ENCODE measurements at regions not wholly inside any gene's neighbourhood (a gene's known extent, or its start where the extent isn't known, plus 50 kb on each side); places are given as distances from the start of the nearest gene placed in this dataset.
"Not testable (repeated sequence)": the region's sequence is repeated elsewhere in the genome, so short reads cannot be mapped to it uniquely, and the experiment has no call there.

DNA sequence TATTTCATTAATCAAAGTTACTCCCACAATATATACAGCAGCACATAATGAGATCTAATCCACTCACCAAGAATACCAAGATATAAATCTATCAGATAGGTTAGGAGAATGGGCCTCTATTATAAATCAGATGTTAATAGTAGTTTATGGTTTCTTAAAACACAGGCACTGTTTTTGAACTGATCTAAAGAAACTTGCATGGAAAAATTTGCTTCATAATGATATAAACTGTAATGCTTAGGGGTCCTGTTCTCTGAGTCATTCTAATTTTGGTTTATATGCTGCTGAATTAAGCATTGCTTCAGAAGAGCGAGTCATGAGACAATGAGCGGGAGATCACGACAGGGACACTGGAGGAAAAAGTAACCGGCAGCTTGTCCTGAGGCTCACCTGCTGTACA is 113.3 kb upstream of the OTUD4 start:
- DNase-seq, result no peak

DNA sequence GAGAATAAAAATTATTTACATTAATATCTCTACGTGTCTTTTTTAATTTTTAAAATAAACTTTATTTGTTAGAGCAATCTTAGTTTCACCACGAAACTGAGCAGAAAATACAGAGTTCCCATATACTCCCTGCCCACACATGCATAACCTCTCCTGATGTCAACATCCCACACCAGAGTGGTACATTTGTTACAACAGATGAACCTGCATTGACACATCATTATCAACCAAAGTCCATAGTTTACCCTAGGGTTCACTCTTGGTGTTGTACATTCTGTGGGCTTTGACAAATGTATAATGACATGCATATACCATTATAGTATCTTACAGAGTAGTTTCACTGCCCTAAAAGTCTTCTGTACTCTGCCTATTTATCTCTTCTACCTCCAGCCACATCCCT is 110.6 kb upstream of the OTUD4 start:
- DNase-seq, result no peak

DNA sequence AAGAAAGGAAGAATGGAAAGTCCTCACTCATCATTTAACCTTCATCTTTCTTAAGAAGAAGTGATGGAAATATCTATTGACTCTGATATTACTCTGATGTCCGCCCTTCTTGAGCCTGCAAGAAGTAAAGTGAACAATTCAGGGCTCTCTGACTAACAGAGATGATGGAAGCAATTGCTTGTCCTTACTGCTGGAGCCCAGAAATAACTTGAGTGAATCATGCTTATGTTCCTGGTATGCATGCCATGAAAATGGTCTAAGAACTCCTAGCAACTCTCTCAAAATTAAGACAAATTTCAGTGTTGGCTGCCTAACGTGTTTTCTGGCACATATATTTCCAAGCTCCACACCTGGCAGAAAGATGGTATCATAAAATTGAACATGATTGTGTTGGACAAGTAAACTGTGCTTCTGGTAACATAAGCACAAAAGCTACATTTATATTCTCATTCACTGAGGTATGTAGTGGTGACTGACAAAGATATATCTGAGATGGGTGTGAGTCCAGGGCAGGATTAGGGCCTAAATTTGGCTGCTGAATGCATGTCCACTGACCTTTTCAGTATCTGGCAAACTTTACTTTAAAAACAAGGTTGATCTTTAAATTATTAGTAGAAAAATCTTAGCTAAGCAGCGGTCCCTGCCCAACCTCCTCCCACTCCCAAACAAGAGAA is 109.2 kb upstream of the OTUD4 start:
- no peak for DNase-seq

DNA sequence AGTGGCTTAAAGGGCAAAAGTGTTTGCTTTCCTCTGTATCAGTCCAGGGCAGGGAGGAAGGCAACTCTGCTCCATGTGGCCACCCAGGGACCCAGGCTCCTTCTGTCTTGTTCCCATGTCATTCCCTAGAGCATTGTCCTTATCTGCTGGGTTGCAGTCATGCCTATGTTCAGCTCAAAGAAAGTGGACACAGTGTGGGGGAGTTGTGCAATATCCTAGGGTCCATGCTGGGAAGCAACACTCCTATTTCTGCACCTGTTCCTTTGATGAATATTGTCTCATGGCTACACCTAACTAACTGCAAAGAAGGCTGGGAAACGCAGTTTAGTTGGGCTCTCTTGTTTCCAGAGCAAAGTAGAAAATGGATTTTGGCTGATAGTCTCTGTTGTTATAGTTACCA is 107.0 kb upstream of the OTUD4 start:
- peak; percentile 8 for DNase-seq

DNA sequence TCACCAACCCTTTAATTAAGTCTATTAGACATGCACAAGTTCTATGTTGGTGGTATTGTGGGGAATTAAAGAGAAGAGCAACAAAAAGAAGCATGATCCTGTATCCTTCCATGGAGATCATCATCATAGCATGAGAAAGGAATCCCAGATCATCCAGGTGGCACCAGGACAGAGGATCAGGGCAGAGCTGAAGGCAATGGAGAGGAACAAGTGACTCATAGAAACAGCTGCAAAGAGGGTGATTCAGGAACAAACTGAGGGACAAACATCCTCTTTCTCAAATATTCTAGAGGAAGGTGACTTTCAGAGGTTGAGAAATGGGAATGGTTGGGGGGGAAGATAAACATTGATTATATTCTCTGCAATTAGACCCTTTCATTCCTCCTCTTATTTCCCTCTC is 105.5 kb upstream of the OTUD4 start:
- peak; percentile 89 for DNase-seq

DNA sequence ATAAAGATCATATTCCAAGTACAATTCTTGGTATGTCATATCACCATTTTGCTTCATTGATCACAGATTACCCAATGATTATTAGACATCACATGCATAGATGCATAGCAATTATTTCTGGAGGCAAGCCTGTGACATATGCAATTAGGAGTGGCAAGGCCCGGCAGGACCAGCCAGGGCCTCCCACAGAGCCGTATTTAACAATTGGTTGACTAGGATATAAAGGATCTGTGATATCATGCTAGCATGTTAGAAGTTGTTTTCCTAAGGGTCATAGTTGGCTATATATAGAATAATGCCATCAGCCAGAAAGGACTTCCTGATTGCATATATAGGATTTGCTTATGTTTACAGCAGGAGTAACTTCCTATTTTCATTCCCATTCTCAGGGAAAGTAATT is 103.5 kb upstream of the OTUD4 start:
- DNase-seq, result peak; percentile 63

DNA sequence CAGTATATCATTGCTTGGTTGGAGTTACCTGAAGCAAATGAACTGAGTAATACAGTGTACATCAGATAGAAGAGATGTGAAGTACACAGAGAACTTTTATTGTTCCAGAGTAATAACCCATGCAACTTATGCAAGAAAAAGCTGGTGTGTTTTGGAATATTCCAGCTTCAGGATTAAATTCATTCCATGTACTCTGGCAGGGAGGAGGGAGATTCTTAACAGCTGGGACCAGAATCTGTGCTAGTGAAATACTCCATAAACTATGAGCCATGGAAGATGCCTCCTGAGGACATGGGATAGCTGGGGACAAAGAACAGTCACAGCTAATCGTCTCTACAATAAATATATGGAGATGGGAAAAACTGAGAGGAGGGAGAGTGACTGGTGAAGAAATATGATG is 101.6 kb upstream of the OTUD4 start:
- DNase-seq, result no peak

DNA sequence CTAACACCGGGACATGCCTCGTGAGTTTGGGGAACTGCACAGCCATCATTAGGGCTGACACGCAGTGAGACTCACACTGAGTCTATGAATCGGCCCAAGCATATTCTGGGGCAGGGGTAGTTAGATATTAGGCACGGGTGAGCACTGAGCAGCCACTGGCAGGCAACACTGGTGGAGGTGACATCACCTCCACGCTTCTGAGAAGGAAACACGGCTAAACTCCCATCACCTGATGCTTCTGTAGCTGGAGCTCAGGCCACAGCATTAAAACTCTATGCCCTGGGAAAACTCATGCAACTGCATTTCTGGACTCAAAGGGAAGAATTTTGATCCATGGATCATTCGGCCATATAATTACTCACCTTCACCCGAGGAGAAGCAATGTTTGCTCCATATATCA is 100.8 kb upstream of the OTUD4 start:
- DNase-seq, result peak; percentile 24

DNA sequence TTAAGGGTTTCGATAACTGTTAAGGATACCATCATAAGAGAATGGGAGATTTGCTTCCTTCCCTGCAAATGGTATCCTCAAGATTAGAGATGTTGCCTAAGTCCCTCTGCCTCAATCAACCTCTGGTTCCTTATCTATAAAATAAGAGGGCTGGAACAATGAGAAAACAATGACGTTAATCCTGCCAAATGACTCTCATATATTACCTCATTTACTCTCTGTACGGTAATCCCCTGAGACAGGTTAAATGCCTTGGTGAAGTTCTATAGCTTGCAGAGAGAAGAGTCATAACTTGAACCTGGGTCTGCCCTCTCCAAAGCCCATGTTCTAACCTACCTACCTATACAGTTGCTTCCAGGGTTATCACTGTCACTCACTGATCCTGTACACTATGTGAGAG is 100.2 kb upstream of the OTUD4 start:
- no peak for DNase-seq

DNA sequence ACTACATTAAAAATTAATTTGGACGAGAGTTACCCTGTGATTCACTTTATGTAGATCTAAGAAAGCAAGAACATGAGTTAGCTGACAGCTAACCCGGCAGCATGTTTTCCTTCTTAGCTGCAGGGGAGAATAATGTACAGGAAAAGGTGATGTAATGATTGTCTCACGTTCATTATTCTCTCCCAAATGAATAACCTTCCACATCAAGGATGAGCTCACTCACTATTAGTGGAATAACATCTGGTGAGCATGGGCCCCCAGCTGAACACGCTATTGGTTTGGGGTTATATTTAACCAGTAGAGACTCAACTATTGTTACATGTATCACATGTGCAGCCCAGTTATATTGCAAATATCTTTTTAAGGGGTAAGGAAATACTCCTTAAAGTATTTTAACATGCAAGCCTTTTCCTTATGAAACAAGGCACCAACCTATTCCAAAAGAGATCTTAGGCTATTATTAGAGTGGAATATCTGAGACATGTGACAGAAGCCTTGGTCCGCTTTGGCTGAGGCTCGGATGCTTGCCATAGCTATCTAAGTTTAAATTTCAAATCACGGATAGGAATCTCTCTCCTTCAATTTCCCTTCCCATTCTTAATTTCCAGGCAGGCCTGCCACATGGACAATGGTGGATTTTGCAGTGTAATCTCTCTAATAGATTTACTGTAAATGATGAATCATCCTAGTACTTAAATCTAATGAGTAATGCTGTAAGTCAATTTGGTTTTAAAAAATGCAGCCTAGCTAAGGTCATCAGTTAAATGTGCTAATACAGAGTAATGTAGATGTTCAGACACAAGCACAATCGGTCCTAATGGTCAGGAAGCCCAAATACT is 99.0 kb upstream of the OTUD4 start:
- DNase-seq, result peak; percentile 45

DNA sequence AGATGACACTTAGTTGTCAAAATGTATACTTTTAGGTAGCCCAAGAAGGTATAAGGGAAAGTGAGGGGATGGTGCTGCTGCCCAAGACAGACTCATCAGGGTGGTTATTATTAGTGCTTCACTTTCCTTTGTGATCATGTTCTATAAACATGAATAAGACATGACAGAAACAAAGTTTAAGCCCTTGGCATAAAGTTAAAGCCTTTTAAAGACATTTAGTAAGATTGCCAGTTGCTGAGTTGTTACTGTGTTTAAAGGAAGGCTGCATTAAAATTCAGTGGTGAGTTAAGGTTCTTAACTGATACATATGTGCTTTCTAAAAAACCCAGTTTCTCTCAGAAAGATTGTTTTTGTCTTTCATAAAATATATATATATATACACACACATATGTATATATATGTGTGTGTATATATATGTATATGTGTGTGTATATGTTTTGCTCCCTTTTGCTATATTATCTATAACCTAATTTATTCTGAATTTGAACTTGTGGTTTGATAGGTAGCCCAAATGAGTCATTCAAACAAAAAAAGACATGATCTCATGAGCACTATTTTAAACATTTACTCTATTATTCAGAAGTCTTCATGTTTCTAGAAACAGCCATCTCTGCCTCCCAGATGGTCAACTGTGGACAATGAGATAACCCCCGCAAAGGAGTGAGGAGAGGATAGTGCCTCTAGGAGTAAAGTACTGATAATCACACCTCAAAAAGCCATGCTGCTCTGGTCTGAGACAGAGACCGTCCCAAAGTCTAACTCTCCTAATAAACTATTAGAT is 98.1 kb upstream of the OTUD4 start:
- peak; percentile 16 for DNase-seq

DNA sequence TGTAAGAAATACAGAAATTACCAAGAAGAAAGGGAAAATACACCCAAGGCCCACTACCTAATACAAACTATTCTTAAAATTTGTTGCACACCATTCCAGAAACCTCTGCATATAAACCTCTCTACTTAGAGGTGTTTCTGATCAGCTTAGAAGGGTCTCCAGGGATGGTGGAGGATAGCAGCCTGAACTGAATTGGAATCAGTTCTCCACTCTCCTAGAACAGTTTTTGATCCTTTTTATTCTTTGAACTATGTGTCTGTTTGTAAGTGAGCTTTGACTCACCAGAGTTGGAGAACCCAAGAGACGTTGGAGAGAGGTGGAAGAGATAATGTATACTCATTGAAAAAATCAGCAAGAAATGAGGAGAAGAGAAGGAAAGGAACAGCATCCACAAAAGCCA is 96.6 kb upstream of the OTUD4 start:
- DNase-seq, result no peak

DNA sequence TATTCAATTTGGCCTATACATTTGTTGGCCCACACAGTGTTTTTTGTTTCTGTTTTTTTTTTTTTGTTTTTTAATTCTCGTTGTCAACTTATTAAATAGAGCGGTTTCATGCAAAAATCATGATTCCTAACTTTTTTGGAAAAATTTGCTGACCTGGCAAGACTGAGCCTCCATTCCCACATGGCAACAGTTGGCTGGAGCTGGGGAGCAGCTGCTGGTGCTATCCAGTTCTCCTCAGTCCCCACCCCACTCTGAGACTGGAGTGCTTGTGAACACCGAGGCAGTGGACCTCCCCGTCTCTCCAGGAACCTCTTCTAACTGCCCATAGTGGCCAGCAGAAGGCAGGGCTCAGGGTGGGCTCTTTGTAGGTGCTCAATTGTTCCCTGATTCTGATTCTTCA is 95.7 kb upstream of the OTUD4 start:
- no peak for DNase-seq

DNA sequence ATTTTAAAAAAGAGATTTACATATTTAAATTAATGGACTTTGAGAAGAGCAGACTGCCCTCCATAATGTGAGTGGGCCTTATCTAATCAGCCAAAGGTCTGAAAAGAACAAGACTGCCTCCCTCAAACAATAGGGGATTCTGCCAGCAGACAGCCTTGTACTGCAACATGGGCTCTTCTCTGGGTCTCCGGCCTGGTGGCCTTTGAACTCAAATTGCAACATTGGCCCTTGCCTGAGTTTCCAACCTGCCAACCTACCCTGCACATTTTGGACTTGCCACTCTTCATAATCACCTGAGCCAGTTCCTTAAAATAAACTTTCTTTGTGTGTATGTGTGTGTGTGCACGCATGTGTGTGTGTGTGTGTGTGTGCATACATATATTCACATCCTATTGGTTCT is 90.8 kb upstream of the OTUD4 start:
- DNase-seq, result no peak

DNA sequence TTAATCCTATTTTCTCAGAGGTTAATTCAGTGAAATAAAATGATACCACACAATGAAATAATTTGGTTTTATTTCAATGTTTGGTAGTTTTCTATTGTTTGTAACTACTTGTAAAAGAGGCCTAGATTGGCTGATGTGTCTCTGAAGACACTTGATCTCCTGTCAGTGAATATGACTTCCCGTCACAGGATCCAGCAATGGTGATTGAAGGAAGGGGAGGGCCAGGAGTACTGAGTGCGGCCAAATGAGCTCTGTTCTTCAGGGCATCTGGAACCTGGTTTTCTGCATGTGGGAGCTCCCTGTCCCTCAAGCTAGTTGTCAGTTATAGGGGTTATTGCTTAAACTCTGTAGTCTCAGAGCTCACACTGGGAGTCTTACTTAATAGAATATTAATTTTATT is 86.5 kb upstream of the OTUD4 start:
- no peak for DNase-seq

DNA sequence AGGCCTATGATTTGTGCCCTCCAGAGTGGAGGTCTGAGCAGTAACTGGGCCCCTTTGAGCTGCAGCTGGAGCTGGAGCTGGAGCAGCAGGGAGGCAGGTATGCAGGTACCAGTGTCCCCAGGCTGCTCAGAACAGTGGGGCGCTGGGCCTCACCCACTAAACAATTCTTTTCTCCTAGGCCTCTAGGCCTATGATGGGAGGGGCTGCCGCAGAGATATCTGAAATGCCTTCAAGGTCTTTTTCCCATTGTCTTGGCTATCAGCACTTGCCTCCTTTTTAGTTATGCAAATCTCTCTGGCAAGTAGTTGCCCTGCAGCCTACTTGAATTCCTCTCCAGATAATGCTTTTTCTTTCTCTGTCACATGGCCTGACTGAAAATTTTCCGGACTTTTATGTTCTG is 79.7 kb upstream of the OTUD4 start:
- DNase-seq, result no peak

DNA sequence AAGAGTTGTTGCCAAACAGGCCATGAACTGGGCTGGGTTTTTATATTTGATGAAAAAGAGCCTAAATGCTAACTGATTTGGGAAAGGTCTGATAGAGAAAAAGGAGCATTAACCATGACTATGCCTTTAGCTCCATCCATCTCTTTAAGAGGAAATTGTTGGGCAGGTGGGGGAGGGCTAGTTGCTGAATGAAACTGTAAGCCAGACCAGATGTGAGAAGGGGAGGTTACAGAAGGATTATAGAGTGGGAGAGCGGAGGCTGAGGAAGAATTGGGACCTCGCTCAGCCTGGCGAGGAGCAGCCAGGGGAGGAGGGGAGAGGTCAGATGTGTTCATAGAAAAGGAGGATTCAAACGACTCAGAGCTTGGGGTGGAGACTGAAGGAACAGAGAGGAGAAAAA is 74.9 kb upstream of the OTUD4 start:
- DNase-seq, result not testable (repeated sequence)

DNA sequence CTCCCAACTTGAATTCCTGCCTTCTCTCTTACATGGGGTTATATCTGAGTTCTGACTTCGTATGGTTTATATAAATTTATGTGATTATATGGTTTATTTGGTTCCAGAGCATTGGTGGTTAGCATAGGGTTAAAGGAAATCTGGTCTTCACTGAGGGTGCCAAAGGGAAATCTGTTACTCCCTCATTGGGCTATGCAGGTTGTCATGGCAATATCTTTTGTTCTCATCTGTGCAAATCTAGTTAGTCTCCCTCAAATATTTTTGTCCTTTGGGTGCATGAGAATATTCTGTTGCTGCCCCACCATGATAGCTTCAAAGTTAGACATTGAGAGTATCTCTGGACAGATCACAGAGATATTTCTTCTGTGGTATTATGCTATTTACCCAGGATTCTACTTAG is 71.8 kb upstream of the OTUD4 start:
- no peak for DNase-seq

DNA sequence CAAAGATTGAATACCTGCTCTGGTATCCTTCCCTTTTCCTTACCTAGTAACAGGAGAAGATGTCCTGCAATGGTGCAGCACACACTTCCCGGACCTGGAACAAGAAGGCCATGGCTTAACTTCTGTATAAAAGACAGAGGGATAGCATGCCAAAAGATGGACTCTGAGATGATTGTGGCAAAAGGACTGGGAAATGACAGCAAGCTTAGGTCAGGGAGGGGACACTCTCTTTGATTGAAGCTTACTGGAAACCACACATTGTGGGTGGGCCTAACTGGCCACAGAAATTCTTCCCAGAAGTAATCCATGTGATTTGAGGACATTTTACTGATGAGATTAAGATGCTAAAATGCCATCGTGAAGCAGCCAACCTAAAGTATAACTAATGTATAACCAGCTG is 71.0 kb upstream of the OTUD4 start:
- no peak for DNase-seq

DNA sequence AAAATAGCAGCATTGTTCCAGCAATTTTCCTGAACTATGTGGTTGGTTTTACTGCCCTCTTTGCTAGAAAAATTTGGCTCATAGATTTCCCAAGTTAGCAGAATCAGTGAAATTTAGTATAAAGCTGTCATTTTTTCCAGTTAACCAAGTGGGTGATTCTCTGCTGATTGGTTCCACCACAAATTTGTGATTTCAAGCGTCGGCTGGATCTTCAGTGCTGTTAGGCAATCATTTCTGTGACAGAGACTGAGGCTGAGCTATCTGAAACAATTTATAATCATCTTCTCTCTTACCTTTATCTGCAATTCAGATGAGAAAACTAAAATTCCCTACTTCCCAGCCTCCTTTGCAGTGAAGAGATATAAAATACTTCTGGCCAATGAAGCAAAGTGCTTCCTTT is 68.6 kb upstream of the OTUD4 start:
- no peak for DNase-seq

DNA sequence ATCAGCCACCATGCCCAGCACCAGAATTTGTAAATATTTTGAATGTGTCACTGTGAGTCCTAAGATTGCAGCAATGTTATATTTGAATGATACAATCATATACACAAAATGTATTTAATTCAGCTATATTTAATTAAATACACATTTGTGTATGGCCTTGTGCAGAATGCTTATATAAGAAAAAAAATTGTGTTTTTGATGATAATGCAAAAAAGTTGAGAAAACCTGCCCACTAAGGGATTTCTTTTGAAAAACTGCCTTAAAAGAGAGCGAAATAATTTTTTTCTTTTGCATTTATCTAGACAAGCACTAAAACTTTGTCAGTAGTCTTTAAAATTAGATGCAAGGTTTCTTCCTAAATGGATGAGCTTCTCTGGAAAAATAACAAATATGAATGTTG is 68.1 kb upstream of the OTUD4 start:
- no peak for DNase-seq

DNA sequence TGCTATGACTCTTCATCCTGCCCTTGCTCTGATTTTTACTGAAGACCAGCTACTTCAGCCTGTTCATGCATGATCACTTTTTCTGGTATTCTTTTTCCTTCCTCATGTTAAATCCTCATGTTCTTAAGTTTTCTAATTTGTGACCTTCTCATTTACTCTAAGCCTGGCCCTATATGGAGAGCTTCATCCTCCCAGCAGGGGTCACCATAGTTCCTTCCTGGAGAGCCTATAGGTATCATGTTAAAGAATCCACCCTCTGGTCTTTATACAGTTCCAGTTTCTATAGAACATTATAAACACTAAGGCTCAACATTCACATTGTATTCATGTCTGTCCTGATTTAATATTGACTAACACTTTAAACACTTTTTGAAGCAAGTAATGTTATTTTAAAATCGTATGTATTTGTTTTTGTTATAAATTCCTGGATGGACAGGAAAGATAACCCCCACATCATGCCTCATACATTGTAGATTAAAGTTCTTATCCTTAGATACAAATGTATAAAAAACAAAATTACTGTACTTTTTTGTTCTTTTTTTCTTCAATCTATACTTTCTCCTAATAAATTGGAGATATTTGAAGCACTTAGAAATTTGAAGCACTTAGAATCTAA is 53.8 kb upstream of the OTUD4 start:
- peak; percentile 83 for DNase-seq

DNA sequence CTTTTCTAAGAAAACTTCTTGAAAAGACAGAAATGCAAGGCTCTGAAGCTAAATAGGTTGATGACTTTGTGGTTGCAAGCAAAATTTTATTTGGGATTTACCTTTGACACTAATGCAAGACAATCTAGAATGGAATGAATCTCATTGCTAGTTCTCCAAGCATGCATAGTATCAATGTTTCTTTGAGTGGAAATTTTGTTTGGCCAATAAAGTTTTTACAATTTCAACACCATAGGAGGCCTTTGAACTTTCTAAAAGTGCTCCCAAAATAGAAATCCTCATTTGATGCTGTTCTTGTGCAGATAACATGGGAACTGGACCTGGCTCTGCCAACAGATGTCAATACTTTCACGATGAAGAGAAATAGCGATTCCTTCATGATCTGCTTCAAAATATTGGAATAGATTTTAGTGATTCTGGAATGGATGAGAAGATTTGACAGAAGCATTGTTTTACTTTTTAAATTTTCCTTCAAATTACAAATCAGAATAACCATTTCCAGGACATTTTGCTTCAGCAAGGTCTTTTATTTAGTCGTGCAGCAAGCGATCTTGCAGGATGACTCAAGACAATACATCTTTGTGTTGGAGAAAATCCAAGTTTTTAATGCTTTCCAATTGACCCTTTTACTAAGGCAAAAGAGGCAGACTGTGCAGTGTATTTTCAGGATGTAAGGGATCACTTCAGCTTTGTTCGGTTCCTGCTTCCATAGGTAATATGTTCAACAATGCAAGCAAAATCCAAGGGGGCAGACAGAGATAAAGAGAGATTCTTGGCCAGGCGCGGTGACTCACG is 51.7 kb upstream of the OTUD4 start:
- no peak for DNase-seq

Measured in DMS53 (cell line).